HG03439 (cell line): ENCODE measurements at regions not wholly inside any gene's neighbourhood (a gene's known extent, or its start where the extent isn't known, plus 50 kb on each side); places are given as distances from the start of the nearest gene placed in this dataset.

ENCODE experiments used
- ATAC-seq: cut with Tn5 transposase; IDR thresholded peaks from one replicate; pipeline ENCODE4 v1.9.1; 2021; ENCODE audit warnings: mild to moderate bottlenecking, moderate library complexity; ENCODE audit not compliant: unreplicated experiment

GRCh38 chr20:53838311-53838868, 232.0 kb downstream of the BCAS1 start:
- ATAC-seq, result no peak

- ATAC-seq, result no peak
These were observed 233.1 kb downstream of the BCAS1 start for GRCh38 chr20:53837126-53837826.

- ATAC-seq, result no peak
These were observed 235.6 kb downstream of the BCAS1 start for GRCh38 chr20:53834749-53835148.

DNA sequence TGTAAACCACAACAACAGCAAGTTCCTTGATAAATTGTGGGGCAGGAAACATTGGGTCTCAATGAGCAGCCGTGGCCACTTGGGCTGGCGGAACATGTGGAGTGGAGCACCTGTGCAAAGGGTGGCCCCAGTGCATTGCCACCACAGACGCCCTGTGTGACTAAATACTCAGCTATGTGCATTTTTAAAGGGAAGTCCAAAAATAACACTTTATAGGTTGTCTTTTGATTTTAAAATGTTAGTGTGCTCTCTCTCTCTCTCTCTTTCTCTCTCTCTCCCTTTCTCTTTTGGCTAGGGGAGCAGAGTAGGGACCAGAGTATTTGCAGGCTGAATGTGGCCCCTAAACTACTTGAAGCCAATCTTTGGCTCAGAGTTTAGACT, 236.3 kb downstream of the BCAS1 start:
- ATAC-seq, result no peak

- ATAC-seq, result no peak
These were observed 236.9 kb downstream of the BCAS1 start for GRCh38 chr20:53833333-53834061.

DNA sequence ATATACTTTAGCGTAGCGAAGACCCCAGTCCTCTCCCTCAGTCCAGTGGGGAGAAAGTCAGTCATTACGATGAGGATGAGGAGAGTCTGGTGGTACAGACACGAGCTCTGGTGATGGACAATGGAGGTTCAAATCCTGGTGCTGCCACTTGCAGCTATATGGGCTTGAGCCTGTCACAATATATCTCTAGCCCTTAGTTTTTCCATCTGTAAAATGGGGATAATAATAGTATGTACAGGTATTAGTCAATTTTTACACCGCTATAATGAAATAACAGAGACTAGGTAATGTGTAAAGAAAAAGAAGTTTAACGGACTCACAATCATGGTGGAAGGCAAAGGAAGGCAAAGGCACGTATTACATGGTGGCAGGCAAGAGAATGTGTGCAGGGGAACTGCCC, 237.9 kb downstream of the BCAS1 start:
- ATAC-seq, result no peak

GRCh38 chr20:53831812-53832211, 238.2 kb upstream of the ZNF217 start:
- no peak for ATAC-seq

GRCh38 chr20:53831228-53831627, 237.6 kb upstream of the ZNF217 start:
- ATAC-seq, result no peak

DNA sequence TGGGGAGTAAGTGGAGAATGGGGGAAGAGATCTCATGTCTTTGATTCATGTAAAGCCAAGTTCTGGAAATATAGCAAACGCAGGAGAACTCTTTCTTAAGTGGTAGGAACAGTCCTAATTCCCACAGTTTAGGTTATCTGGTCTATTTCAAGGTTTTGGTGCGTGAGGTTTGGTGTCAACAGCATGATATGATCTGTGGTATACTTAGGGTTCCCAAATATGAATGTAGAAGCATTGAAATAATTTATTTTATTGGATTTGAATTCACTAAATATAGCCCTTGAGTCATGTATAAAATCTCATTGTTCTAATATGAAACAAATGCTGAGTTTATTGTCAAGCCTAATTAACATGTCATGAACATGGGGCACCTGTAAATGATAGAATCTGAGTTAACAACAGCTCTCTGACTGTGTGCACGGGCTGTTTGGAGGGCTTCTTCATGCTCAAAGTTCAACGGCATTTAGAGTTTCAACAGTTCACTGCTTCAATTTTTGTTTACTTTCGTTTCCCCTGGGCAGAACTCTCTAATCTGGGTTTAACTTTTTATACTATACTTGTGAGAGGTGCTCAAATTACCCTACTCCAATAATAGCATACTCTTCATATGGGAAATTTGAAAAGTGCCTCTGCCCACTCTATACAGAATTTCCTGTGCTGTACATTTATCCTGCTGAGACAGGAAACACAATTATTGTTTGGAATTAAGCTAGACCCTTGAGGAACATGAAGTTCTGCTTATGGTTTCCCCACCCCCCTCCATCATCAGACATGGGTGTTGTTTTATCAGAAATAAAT, 236.3 kb upstream of the ZNF217 start:
- no peak for ATAC-seq

- ATAC-seq, result no peak
These were observed 235.7 kb upstream of the ZNF217 start for GRCh38 chr20:53829255-53829723.

DNA sequence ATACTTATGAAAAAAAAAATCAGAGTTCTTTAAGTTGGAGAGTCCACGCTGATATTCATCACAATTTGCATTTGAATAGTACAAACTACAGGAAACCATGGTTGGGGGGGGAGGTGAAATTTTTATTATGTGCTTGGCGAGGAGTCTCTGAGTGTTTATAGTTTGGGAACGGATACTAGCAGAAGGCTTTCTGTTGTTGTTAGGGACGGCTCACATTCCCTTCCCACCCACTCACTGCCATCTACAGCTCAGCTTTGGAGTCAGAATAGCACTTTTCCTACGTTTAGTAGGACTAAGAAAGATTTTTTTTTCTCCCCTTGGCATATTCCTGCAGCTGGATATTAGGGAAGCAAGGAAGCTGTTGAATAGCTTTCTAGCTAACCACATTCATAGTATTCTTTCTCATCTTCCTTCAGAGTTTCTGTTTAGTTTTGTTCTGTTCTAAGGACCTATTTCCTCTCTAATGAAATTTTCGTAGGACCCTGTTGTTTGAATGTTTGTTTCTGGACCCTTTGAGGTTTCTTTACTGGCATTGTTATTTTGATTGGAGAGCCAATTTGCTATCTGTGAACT, 235.1 kb upstream of the ZNF217 start:
- ATAC-seq, result no peak

GRCh38 chr20:53828088-53828681, 234.5 kb upstream of the ZNF217 start:
- ATAC-seq, result no peak

DNA sequence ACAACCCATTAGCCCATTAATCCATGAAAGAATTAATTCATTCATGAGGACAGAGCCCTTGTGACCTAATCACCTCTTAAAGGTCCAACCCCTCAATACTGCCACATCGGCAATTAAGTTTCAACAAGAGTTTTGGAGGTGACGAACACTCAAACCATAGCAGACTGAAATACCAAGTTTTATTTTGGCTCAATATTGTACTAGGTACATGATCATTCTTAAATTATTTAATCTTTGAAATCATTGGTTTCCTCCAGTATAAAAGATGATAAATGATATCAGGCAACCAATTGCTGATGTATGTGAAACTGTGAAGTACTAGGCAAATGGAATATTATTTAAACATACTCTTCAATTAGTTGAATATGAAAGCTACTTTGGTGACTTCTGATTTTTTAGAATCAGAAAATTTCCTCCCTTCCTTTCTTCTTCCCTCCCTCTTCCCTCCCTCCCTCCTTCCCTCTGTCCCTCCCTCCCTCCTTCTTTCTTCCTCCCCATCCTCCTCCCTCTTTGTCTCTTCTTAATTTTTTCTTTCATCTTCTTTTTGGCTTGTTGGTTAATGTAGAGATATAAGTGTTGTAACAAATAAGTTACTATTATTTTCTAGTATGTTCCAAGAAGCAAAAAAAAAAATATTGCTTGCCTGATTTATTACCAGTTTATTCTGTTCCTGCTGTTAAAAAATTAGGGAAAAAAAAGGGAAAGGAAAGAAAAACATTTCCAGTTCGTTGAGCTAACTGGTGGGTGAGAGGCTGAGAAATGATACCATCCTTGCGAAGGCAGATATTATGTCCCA, 233.9 kb upstream of the ZNF217 start:
- ATAC-seq, result no peak

DNA sequence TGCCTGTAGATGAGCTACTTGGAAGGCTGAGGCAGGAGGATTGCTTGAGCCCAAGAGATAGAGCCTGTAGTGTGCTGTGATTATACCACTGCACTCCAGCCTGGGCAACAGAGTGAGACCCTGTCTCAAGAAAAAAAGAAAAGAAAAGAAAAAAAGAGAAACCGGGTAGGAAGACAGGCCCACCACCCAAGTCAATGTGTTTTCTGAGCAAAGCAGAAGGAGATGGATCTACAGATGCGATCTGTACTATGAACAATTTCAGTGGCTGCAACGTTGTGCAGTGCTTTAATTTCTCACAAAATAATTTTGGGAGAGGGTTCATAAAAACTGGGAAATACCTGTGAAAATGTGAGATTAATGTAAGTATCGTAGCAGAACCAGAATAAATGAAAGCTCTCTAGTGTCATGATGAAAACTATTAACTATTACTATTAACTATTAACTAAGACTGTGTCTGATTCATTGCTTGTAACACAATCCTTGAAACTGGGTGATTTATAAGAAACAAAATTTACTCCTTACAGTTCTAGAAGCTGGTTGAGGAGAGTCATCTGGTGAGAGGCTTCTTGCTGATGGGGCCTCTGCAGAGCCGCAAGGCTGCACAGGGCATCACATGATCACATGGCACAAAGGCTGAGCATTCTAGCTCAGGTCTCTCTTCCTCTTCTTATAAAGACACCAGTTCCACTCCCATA, 233.1 kb upstream of the ZNF217 start:
- peak; percentile 63 for ATAC-seq

DNA sequence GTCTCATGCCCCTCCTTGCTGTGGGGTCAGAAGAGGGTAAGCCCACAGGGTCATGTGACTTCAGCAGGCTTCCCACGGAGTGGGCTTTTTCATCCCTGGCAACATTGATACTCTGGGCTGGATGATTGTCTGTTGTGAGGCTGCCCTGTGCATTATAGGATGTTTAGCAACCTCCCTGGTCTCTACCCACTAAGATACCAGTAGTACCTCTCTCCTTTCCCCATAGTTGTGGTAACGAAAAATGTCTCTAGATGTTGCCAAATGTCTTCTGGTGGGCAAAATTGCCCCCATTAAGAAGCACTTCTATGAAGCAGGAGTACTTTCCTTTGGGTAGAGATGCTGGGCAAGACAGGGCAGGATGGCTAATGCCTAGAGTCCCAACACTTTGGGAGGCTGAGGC, 232.5 kb upstream of the ZNF217 start:
- ATAC-seq, result no peak

- ATAC-seq, result no peak
These were observed 231.6 kb upstream of the ZNF217 start for GRCh38 chr20:53825282-53825681.

- ATAC-seq, result no peak
These were observed 231.1 kb upstream of the ZNF217 start for GRCh38 chr20:53824779-53825178.

DNA sequence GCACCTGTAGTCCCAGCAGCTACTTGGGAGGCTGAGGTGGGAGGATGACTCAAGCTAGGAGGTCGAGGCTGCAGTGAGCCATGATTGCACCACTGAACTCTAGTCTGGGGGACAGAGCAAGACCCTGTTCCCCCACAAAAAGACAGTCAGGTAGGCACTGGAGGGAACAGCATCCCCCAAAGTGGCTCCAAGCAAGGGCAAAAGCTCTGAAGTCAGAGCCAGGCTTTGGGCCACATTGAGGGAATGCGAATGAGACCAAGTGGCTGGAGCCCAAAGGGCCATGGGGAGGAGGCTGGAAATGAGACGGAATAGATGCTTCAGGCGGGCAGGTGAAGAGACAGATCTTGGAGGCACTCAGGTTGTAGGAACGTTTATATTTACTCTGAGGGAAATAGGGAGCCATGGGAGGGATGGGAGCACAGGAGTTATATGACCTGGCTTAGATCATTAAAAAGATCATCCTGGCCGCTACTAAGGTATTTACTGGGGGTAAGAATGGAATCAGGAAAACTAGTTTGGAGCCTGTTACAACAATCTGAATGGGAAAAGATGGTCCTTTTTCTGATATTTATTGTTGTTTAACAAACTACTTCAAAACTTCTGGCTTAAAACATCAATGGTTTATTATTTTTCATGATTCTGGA, 229.6 kb upstream of the ZNF217 start:
- no peak for ATAC-seq

DNA sequence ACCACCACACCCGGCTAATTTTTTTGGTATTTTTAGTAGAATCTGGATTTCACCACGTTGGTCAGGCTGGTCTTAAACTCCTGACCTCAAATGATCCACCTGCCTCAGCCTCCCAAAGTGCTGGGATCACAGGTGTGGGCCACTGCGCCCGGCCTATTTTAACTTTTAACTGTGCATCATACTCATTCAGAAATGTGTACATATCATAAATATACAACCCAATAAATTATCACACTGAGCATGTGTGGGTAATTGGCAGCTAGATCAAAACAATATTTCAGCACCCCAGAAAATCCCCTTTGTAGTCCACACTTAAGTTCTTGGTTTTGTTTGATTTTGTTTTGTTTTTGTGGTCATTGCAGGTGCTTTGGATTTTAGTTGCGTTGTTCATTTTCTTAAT, 228.9 kb upstream of the ZNF217 start:
- ATAC-seq, result no peak
